ENCODE measurements at regions not wholly inside any gene's neighbourhood (a gene's known extent, or its start where the extent isn't known, plus 50 kb on each side); places are given as distances from the start of the nearest gene placed in this dataset.

DNA sequence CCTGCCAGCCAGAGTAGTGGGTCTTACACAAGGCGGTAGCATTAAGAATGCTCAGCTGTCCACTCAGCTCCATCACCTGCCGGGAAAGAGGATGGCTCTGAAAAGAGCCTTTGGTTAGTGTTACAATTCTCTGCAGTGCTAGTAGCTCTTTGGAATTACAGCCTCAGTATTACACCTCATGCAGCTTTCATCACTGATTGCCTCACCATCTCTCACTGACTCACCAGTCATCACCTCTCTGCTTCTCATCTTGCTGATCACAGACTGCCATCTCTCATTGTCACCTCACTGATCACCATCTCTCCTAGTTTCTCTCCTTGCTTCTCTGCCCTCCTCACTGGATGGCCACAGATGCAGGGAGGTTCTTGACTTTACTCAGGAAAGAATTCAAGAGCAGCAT is 573.5 kb upstream of the SETBP1 start:
- TF ChIP-seq POLR2A (IDR thresholded peaks at IDR 0.05): no peak
- TF ChIP-seq, protein P1, sequence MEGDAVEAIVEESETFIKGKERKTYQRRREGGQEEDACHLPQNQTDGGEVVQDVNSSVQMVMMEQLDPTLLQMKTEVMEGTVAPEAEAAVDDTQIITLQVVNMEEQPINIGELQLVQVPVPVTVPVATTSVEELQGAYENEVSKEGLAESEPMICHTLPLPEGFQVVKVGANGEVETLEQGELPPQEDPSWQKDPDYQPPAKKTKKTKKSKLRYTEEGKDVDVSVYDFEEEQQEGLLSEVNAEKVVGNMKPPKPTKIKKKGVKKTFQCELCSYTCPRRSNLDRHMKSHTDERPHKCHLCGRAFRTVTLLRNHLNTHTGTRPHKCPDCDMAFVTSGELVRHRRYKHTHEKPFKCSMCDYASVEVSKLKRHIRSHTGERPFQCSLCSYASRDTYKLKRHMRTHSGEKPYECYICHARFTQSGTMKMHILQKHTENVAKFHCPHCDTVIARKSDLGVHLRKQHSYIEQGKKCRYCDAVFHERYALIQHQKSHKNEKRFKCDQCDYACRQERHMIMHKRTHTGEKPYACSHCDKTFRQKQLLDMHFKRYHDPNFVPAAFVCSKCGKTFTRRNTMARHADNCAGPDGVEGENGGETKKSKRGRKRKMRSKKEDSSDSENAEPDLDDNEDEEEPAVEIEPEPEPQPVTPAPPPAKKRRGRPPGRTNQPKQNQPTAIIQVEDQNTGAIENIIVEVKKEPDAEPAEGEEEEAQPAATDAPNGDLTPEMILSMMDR (IDR thresholded peaks at IDR 0.05): no peak
